ENCODE measurements at regions not wholly inside any gene's neighbourhood (a gene's known extent, or its start where the extent isn't known, plus 50 kb on each side); places are given as distances from the start of the nearest gene placed in this dataset.

DNA sequence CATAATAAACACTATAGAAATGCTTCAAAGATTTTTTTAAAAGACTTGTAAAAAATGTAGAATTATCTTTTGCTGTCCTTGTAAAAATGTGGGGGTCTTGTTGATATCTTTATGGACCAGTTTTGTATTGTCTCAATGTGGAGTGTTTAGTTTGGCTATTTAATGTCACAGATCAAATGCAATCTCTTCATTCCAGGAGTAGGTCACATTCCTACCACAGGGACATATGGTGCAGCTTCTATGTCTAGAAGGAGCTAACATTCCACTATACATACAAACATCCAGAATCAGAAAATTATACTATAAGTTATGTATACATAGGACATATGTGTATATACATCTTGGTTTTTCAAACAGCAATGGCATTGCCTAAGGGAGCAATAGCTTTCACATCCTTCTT is 345.7 kb downstream of the BMP4 start:
- no peak for DNase-seq (ENCODE audit: low spot score)

DNA sequence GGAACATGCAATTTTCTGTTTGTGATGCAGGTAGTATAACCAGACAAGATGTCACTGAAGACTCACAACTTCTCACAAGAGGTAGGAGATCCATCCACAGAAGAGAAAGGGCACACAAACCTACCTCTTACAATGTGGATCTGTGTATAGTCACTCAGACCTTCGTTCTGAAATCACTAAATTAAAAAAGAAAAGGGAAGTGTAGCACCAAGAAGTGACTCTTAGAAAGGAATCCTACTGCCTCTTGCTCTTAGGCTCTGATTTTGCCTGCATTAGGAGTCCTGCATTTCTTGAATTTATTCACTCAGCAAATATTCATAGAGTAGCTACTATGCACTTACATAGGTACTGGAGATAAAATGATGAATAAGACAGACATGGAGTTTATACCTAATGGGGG is 347.6 kb downstream of the BMP4 start:
- DNase-seq (ENCODE audit: low spot score) = no peak

DNA sequence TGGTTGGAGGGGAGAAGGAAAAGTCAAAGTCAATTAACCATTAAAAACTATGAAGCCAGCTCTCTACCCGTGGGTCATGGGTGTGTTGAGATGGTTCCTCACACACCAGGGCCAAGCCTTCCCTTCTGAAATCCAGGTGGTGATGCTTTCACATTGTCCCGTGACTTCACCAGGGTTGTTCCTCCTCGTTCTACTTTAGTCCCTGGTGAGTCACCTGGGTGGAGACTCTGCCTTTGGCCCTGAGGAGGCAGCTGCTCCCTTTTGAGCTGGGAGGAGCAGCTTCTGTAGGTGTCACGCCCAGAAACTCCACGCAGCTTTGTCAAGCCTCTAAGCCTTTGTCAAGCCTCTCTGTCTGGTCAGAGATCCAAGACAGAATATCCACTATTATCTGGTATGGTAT is 348.3 kb downstream of the BMP4 start:
- no peak for DNase-seq (ENCODE audit: low spot score)

DNA sequence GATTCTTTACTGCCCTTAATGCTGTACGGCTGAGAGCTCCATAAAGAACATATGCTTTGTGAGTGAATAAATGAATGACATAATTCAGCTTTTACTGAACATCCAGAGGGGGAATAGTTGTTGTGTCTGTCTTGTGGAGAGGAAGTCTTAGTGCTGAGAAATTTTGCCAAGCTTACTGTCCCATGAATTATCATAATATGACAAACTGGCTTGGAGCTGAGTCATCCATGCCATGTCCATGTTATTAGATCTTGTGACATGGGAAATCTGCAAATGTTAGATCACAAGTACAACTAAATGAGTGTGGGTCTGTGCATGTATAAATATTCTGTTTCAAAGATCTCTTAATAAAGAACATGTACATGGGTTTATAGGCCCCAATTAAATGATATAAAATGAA is 350.4 kb downstream of the BMP4 start:
- DNase-seq (ENCODE audit: low spot score) = no peak

DNA sequence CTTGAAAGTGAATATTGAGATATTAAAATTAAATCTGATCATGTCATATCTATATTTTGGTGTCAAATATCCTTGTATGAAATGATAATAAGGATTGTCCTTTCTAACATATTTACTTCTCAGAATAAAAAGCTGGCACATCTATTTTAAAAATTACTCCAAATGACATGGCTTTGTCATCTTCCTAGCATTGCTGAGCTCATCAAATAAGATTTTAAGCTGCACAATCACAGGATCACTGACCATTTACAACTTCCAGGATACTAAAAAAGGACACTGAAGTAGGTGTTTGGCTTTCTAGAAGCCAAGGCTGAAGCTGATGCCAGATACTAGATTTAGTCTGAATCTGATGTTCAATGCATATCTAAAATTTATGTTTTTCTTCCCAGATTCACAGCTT is 351.1 kb downstream of the BMP4 start:
- no peak for DNase-seq (ENCODE audit: low spot score)

DNA sequence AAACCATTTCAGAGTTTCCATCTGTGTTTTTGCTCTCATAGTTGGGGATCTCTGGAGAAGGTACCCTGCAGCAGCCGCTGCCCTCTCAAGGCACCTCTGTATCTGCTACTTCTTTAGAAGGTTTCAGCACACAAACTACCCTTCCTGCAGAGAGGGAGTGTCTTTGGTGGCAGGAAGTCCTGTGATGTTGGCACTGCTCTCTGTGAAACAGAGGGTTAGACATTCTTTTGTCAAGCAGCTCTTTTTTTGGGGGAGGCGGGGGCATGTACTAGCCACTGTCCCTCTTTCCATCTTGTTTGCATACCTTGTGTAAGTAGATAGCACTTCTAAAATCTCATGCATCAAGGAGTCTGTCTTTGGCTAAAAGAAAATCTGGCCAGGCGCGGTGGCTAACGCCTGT is 352.6 kb downstream of the BMP4 start:
- no peak for DNase-seq (ENCODE audit: low spot score)

DNA sequence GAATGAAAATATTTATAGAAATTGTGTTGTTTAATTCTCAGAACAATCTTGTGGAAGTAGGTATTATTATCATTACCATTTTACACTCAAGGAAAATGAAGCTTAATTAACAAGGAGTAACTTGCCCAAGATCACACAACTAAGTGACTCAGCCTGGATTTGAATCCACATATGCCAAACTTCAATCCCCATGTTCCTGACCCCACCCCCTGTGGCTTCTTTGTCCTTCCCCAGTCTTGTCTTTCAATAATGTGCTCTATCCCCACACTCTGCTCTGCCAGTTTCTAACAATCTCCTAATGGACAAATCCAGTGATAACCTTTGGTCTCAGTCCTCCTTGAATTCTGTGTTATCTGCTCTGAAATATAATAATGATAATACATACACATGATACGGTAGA is 355.2 kb downstream of the BMP4 start:
- no peak for DNase-seq (ENCODE audit: low spot score)

DNA sequence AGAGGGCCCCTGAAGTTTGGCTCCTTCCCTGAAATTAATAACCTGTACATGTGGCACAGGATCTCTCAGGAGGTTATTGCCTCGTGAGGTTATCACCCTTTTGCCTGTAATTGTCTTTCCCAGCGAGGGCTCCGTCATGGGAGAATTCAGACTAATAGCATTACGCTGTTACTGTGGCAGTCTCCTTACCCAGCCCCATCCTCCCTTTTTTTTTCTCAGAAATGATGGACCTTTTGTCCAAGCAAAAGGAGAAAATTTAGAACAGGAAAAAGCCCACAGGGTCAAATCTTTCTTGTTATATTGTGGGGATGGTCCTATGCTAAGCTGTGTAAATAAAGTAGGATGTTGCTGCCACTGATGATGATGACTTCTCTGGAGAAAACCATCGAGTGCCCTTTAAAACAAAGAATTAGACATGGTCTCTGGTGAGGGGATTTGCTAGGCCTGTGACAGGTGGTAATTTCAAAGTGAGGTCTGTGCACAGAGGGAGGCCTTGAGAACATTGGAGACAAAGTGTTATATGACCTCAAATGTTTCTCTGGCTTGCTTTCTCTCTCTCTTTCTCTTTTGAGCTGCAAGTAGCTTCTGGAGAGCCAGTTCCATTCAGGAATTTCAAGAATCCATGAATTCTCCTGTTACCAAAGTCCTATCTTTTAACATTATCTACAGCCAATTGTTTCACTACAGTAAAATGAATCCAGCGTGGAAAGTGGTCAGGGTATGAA is 357.2 kb downstream of the BMP4 start:
- DNase-seq (ENCODE audit: low spot score) = no peak

DNA sequence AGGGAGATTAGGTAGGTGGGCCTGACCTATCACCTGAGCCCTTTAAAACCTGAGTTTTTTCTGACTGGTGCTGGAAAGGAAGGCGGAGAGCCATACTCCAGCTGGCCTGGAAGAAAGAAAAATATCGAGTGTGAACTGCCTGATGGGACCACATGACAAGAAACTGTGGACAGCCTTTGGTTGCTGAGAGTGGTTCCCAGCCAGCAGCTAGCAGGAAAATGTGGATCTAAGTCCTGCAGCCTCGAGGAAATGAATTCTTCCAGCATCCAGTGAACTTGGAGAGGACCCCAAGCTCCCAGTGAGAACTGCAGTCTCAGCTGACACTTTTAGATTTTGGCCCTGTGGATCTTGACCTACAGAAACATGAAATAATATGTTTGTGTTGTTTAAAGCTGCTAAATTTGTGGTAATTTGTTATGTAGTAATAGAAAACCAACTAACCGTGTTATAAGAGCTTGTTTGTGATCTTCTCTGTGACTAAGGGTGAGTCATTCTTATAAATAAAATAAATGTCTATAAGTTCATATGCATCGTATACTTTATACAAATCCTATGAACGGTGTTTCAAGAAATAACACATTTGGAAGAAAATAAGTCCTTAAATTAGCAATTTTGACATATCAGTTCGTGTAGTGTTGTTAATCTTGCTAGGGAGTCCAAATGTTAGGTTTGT is 359.6 kb downstream of the BMP4 start:
- DNase-seq (ENCODE audit: low spot score) = no peak

DNA sequence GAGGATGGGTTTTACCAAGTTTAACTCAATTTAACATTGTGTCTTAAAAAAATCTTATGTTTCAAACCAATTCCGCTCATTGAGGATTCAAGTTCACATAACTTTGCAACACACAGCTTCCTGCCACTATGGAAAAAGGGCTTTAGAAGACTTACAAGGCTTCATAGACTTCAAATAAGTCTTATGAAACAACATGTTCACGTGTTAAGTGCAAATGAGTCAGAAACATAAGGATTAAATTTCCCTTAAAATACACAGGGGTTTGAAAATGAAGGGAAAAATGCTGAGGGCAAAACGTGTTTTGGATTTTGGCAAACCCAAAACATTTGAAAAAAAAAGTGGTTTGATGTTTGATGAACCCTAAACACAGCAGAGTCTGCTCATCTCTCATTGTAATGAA is 364.8 kb downstream of the BMP4 start:
- DNase-seq (ENCODE audit: low spot score) = no peak

DNA sequence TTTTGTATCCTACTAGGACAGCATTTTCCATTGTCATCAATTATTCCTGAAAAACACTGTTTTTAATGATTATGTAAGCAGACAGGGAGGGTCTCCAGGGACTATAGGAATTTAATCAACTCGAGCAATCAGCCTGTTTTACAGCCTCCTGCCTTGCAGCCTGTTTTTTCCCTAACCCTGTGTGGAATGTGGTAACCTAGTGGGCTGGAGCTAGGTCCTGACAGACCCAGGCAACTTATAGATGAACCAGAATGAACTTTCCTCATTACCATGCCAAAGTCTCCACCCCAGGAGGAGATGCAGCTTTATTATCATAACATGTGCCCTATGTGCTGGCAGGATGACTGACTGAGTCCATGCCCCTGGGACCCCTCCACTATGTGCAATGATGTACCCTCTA is 375.1 kb downstream of the BMP4 start:
- DNase-seq (ENCODE audit: low spot score) = no peak

DNA sequence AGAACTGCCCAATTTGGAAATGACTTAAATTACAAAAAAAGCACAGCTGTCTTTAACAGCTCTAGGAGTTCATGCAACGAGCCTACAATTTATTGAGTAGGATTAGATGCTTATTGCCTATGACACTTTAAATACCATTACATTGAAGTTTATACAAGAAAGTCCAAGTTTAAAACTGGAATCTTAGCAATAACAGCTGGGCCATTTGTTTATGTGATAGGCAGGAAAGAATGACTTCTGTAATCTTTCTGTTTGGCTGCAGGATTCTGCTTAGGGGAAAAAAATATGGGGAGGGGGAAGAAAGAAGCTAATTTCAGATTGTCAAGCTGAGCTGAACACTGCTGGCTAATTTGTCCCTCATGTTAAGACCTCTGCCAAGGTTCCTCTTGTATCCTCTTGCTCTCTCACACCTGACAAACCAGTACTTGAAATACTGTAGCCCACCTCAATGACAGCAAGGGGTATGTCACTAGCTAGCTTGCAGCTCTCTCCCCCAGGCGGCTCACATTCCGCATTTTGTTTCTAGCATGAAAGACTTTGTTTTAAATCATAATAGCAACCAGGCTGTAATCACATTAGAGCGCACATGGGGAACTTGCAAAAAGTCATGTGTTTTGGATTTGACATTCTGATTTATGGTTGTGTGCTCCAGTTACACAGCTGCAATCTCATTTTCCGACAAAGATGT is 384.8 kb downstream of the BMP4 start:
- DNase-seq (ENCODE audit: low spot score) = no peak

DNA sequence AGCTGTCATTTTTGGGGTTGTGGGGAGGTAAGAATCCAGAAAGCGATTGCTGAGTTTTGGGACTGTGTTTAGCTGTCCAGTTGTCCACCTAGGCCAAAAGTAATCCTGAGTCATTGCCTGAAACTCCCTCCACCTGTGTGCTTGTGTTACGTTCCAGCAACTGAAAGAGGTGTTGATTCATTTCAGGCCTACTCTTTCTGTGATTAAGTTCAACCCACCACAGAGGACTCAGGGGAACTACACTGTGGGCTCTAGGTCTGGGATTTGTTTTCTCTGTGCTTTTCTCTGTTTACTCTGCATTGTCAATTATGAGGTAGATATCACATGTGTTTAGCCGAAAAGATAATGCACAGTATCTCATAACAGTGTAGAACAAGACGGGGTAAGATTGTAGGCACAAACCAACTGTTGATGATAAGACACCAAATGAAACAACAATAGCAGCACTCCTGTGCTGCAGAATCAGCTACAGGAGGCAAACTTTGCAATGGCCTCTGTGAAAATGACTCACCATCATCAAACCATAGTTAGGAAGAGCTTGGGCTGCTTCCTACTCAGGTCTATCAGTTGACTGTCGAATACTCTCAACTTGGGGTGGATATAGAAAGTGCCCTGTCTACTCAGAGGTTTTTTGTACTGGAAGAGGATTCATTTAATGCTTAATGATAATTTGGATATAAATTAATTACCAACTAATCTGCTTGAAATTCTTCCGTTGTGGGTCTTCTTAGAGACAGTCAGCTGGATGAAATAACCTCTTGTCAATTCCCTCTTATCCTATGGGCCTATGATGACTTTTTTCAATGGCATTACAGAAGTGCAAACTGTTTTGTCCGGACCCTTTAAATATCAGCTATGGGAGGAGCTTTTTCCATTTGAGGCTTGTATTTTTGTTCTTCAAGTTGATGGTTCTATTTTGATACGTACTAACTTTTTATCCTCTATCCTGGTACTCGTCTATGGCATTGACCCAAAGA is 385.9 kb downstream of the BMP4 start:
- DNase-seq (ENCODE audit: low spot score) = no peak

DNA sequence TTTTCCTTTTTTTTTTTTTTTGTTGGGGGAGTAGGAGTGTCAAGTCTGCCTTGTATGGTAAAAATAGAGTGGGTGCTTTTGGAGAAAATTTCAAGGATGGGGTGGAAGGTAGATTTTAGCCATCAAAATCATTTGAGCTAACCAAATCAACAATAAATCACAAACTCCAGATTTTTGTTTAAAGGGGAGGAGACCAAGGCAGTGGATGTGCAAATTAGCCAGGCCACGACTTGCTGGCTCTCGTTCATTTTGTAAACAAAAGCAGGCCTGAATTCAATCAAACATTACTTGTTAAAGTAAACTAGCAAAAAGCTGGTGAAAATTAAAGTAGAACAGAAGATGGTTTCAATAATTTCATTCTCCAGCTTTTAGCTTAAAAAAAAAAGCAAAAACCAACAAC is 387.2 kb downstream of the BMP4 start:
- DNase-seq (ENCODE audit: low spot score) = no peak

DNA sequence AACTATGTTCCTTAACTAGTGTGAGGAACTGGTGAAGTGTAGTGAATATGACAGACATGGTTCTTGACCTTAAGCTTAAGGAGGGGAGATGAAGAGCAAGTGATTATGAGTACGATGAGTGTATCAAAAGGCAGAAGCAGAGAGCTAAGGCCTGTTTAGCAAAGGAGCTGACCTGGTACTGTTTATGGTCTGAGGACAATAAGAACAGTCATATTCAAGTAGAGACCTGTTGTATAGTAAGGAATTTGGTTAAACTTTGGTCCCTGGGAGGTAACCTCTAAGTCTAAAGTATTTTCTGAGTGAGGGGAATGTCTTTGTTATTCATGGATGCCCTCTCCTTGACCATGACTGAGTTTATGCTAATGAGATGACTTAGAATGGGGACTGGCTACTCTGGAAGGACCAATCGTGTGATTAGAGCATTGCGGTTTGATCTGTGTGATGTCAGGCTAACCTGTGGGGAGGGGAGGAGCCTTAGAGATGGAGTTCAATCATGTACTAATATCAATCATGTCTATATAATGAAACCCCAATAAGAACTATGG is 389.3 kb downstream of the BMP4 start:
- no peak for DNase-seq (ENCODE audit: low spot score)

DNA sequence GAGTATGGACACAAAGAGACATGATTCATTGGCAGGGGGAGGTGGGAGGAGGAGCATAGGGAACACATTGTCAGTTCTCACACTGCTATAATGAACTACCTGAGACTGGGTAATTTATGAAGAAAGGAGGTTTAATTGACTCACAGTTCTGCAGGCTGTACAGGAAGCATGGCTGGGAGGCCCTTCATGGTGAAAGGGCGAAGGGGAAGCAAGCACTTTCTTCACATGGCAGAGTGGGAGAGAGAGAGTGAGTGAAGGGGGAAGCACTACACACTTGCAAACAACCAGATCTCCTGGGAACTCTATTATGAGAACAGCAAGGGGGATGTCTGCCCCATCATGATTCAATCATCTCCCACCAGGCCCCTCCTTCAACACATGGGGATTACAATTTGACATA is 391.8 kb downstream of the BMP4 start:
- no peak for DNase-seq (ENCODE audit: low spot score)

DNA sequence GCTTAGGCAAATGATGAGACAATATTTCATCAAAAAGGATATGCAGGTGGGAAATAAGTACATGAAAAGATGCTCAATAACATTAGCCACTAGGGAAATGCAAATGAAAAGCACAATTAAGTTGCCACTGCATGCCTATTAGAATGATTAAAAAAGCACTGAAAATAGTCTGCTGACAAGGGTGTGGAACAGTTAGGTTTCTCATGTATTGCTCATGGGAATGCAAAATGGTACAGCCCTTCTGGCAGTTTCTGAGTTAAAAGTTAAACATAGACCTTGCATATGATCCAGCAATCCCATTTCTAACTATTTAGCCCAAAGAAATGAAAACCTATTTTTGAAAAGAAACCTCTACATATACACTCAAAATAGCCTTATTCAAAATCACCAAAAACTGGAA is 393.0 kb downstream of the BMP4 start:
- no peak for DNase-seq (ENCODE audit: low spot score)

DNA sequence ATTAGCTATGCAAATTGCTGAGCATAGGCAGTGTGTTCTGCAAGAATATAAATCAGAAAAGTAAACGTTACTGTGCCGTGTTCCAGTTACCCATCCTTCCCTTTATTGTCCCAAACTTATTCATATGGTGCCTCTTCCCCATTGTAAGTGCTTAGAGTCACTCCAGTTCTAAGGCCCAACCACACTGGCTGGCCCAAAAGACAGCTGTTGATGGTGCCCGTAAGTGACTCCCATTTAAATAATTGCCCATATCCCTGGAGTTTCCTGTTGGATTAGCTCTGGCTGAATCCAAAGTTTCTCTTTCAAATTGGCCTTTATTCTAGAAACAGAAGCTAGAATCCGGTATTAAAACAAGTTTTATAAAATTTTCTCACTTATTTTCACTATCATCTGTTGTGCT is 400.1 kb upstream of the DDHD1 start:
- no peak for DNase-seq (ENCODE audit: low spot score)

DNA sequence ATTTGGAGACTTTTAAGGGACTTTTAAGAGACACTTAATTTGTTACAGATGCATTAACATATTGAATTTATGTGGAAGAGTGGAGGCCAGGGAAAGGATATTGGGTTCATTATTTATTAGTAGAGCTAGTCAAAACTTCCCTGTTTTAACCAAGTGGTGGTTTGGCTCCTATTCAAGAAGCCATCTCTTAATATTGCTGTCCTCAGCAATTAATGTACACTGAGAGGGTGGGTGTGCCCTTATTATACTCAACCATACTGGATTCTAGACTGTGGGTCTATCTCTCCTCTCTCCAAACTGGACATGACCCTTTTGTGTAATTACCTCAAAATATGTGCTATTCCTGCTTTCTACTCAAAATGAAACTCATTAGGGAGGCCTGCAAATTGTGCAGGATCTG is 398.7 kb upstream of the DDHD1 start:
- DNase-seq (ENCODE audit: low spot score) = no peak

DNA sequence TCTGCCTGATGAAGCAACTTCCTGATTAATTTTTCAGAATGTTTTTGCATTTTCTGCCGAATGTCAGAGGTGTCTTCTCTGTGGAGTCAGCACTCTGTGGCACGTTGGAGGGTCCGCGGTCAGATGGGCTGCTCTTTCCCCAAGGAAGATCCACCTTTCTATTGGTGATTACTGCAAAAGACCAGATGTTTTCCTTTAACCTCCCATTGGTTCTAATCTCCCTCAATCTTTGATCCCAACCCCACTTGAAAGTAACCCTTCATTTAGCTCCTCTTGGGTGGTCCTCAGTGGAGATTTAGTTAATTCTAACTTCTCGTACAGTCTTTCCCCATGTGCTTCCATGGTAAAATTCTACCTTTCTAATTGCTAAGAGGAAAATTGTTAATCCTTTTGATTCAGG is 397.7 kb upstream of the DDHD1 start:
- DNase-seq (ENCODE audit: low spot score) = no peak

DNA sequence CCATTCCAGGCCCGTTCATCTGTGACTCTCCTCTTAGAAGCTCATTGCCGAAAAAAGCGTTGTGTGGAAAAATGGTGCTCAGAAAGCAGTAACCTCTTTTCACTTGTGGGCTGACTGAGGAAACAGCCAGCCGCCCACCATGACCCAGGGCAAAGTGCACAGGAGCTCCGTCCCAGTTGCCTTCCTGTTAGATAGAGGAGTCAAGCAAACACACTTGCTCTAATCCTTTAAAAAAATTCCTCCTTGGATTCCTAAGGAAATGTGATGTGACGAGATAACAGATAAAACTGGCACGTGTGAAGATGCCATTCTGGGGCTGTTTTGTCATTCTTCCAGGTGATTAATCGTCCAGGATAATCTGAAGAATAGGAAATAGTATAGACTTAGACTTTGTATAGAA is 396.8 kb upstream of the DDHD1 start:
- no peak for DNase-seq (ENCODE audit: low spot score)

DNA sequence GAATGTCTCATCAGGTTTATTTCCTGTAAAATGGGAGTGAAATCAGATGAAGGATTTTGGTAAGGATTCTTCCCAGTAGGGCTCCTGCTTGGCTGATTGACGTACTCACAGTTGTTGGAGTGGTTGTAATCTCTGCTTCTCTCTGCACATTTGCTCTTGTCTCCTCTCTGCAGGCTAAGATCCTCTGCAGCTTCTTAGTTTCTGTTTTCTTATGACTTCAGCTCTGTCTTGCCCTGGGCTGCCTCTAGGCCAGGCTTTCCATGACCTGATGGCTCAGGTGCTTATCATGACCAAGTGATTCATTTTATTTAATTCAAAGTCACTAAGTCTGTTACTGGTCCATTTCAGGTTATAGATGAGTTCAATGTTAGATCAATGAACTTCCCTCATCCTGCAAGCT is 394.5 kb upstream of the DDHD1 start:
- DNase-seq (ENCODE audit: low spot score) = no peak
